ENCODE measurements at regions not wholly inside any gene's neighbourhood (a gene's known extent, or its start where the extent isn't known, plus 50 kb on each side); places are given as distances from the start of the nearest gene placed in this dataset.

- no peak for DNase-seq (ENCODE audit: low read depth)
- no peak overlapping the region for H3K4me3 ChIP-seq (ENCODE audit: low read length)
- no peak for TF ChIP-seq CTCF (conservative IDR thresholded peaks at IDR 0.05; ENCODE audit: low read depth, low read length)
Observed at GRCh38 chr9:12368569-12368968, 324.6 kb upstream of the TYRP1 start.

- DNase-seq (ENCODE audit: low read depth) = no peak
- TF ChIP-seq CTCF (conservative IDR thresholded peaks at IDR 0.05; ENCODE audit: low read depth, low read length) = no peak
- H3K4me3 ChIP-seq (ENCODE audit: low read length) = no peak overlapping the region
Observed at GRCh38 chr9:12391839-12392509, 301.2 kb upstream of the TYRP1 start.

DNA sequence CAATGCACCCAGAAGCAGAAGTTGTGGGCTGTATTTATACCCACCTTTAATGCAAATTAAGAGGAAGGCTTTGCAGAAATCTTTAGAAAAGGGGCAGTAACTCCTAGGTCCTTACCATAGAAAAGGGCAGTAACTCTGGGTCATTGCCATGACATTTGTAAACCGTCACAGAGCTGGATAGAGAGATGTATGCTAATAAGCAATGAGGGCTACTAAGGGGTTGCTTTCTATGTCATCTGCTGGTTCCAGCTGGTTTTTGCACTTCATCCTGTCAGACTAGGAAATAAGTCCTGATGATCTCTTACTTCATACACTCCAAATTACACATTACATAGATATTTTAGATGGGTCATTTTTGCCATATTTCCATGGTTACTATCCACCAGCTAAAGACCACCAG, 299.1 kb upstream of the TYRP1 start:
- DNase-seq (ENCODE audit: low read depth) = no peak
- H3K4me3 ChIP-seq (ENCODE audit: low read length) = no peak overlapping the region
- no peak for TF ChIP-seq CTCF (conservative IDR thresholded peaks at IDR 0.05; ENCODE audit: low read depth, low read length)

DNA sequence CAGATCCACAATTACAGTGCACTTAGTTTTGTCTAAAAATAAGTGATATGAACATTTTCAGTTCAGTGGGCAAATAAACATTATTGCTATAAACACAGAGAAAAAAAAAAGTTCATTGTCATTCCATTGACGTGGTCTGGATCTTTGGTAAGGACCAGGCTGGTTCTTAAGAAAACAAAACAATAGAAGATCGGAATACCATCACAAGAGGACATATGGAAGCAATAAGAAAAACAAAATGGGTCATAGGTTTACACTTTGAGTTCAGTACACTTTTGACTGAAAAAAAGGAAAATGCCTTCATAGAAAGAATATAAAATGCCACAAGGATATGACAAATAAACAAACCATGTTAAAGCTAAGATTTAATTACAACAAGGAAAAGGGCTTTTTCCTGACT, 289.5 kb upstream of the TYRP1 start:
- no peak for DNase-seq (ENCODE audit: low read depth)
- TF ChIP-seq CTCF (conservative IDR thresholded peaks at IDR 0.05; ENCODE audit: low read depth, low read length) = no peak
- no peak overlapping the region for H3K4me3 ChIP-seq (ENCODE audit: low read length)

DNA sequence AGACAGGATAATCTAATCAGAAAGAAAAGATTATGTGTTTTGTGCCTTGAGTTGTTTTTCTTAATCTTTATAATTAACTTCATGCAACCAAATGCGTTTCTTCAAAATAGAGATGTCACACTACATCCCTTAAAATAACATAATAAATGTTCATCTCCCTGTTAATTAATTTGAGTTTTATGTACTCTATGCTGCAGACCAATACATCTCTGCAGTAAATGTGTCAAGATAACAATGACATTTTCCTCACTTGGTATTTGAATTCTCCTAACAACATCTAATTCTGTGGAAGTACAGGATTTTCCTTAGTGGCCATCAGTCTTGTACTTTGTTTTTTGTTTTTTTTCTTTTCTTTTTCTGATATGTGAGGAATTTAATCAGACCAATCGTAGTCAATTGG, 279.2 kb upstream of the TYRP1 start:
- no peak overlapping the region for H3K4me3 ChIP-seq (ENCODE audit: low read length)
- no peak for DNase-seq (ENCODE audit: low read depth)
- no peak for TF ChIP-seq CTCF (conservative IDR thresholded peaks at IDR 0.05; ENCODE audit: low read depth, low read length)

DNA sequence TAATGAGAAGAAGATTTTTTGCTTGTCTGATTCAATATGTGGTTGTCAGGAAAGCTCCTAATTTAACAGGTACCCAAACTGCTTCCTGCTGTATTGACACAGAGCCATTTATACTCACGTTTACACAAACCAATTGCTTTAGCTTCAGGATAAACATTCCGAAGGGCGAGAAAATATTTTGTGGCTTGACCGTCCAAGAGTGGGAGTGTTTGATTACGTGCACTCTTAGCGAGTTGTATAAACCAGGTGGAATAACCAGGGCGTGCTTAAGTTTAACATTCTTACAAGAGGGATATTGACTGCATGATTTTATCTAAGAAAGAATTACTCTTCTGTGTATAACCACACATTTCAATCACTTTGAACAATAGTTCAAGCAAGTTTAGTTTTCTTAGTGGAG, 278.7 kb upstream of the TYRP1 start:
- DNase-seq (ENCODE audit: low read depth) = peak; percentile 60
- TF ChIP-seq CTCF (conservative IDR thresholded peaks at IDR 0.05; ENCODE audit: low read depth, low read length) = no peak
- H3K4me3 ChIP-seq (ENCODE audit: low read length) = no peak overlapping the region

DNA sequence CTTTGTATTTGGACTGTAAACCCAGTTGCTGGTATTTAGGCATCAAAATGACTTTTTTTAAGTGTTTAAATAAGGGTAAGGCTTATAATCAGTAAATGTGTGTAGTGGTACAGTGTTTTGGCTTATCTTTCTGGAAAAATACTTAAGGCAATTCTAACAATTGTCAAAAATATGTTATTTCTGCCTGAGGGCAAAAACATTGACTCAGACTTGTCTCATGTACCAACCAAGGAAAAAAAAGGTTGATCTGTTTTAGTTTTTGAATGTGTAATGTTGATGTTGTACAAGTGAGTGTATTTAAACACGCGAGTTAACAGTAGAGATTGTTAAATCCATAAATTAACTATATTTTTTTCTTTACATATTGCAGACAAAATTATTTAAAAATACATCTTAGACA, 277.8 kb upstream of the TYRP1 start:
- no peak for DNase-seq (ENCODE audit: low read depth)
- TF ChIP-seq CTCF (conservative IDR thresholded peaks at IDR 0.05; ENCODE audit: low read depth, low read length) = no peak
- H3K4me3 ChIP-seq (ENCODE audit: low read length) = no peak overlapping the region

Data from retinal pigment epithelial cell (primary cell).